ENCODE measurements at regions not wholly inside any gene's neighbourhood (a gene's known extent, or its start where the extent isn't known, plus 50 kb on each side); places are given as distances from the start of the nearest gene placed in this dataset.

DNA sequence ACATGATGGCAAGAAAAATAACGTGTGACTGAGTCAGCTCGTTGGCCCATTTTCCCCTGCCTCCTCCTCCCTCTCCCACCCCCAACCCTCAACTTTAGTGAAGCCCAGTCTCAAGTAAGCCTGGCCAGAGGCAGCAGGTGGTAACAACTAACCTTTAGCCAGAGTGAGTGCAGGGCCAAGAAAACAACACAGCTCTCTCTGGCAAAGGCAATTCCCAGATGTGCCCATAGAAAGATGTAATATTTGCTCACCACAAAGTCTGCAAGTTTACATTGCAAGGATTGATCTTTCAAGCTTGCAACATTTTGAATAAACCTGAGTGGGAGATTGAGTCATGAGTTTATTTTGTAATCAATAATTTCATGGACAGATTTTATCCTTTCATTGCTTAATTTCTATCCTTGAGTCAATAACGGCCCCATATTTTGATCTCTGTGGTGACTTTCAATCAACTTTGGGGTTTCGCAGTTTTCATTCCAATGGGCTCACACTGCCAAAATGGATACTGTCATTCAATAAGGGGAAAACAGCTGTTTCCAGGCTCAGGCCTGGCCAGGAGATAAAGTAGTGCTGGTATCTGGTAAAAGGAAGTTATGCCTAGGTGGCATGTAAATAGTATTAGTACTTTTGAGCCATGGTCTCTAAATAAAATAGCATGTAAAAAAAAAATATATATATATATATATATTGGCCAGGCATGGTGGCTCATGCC is 130.7 kb upstream of the TMEM164 start:
- 57% methylated on average over 4 of the region's 4 CpGs for WGBS (ENCODE audit: missing lambda C conversion rate)
- ChIA-PET POLR2A (no interaction called here), CTCF (interaction anchor here (1.0 to 2.5 kb wide), 5 partner anchors 11 to 170 kb away, joined by 3 to 10 read pairs (median 5); no protein-coding TSS in a partner anchor)
- no peak for TF ChIP-seq RNF2 (IDR thresholded peaks at IDR 0.05; ENCODE audit: borderline replicate concordance, low read depth)
- no peak for TF ChIP-seq HOXB5 (CRISPR knock-in tag; IDR thresholded peaks at IDR 0.05)
- TF ChIP-seq, protein P1, sequence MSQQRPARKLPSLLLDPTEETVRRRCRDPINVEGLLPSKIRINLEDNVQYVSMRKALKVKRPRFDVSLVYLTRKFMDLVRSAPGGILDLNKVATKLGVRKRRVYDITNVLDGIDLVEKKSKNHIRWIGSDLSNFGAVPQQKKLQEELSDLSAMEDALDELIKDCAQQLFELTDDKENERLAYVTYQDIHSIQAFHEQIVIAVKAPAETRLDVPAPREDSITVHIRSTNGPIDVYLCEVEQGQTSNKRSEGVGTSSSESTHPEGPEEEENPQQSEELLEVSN (IDR thresholded peaks at IDR 0.05; ENCODE audit: borderline replicate concordance, low read depth), result no peak
- TF ChIP-seq RAD21 (conservative IDR thresholded peaks at IDR 0.05 in 1 of 2, IDR thresholded peaks at IDR 0.05 in 1 of 2), result no peak
- TF ChIP-seq KDM1A (IDR thresholded peaks at IDR 0.05; ENCODE audit: low read depth), result no peak
- no peak for TF ChIP-seq TP53 (CRISPR knock-in tag; IDR thresholded peaks at IDR 0.05)
- no peak for TF ChIP-seq ZFP36 (IDR thresholded peaks at IDR 0.05; ENCODE audit: borderline replicate concordance, partially characterized antibody)
- no peak for TF ChIP-seq FOXS1 (CRISPR knock-in tag; IDR thresholded peaks at IDR 0.05)
- TF ChIP-seq EHMT2 (IDR thresholded peaks at IDR 0.05; ENCODE audit: low read depth), result no peak
- no peak for TF ChIP-seq PHF8 (IDR thresholded peaks at IDR 0.05; ENCODE audit: borderline replicate concordance, low read depth)
- no peak for TF ChIP-seq HDAC2 (IDR thresholded peaks at IDR 0.05)
- TF ChIP-seq HOXB13 (CRISPR knock-in tag; IDR thresholded peaks at IDR 0.05; ENCODE audit: low read depth), result no peak
- no peak for TF ChIP-seq ESRRA (IDR thresholded peaks at IDR 0.05; ENCODE audit: borderline replicate concordance, low read length)
- TF ChIP-seq MAFK (IDR thresholded peaks at IDR 0.05; ENCODE audit: partially characterized antibody), result no peak
- no peak for FAIRE-seq
- Histone ChIP-seq H3K27ac (no peak overlapping the region), H3K9me3 (no peaks in the 10 kb centered on the region), H3K4me2 (no peak overlapping the region), H3K4me3 (no peak overlapping the region), H3K4me1 (no peaks in the 10 kb centered on the region)
- DNase-seq (ENCODE audit: low read depth in 1 of 2, low spot score in 1 of 2), result no peak
- ATAC-seq, result no peak

DNA sequence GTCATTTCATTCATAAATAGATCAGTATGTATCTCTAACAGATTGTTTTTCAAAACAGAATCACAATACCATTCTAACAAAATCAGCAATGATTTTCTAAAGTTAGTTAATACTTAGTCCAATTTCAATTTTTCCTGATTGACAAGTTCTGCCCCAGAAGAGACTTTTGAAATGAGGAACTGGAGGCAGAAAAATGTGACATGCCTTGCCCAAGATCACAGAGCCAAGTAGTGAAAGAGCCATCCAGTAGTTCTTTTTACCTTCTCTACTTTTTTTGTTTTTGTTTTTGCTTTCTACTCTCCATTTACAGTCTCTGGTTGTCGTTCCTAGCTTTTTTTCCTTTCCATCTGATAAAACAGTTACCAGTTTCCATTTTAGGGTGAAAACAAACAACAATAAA is 129.3 kb upstream of the TMEM164 start:
- POLR2A ChIA-PET, result no interaction called here
- Histone ChIP-seq H3K4me1 (no peaks in the 10 kb centered on the region), H3K9me3 (no peaks in the 10 kb centered on the region), H3K4me3 (no peak overlapping the region), H3K27ac (no peak overlapping the region), H3K4me2 (peak overlapping the region; percentile 20; the same call in 1 of the 3 replicates)
- ATAC-seq (no peak), DNase-seq (ENCODE audit: low read depth in 1 of 2, low spot score in 1 of 2) (no peak), FAIRE-seq (no peak)
- 23% methylated on average over 1 of the region's 1 CpG for WGBS (ENCODE audit: missing lambda C conversion rate)
- TF ChIP-seq CBX8 (IDR thresholded peaks at IDR 0.05), result no peak
- no peak for TF ChIP-seq FOXS1 (CRISPR knock-in tag; IDR thresholded peaks at IDR 0.05)
- TF ChIP-seq FOSB (CRISPR knock-in tag; IDR thresholded peaks at IDR 0.05), result no peak
- TF ChIP-seq ZC3H11A (IDR thresholded peaks at IDR 0.05), result no peak
- TF ChIP-seq, protein P2, sequence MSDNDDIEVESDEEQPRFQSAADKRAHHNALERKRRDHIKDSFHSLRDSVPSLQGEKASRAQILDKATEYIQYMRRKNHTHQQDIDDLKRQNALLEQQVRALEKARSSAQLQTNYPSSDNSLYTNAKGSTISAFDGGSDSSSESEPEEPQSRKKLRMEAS (IDR thresholded peaks at IDR 0.05), result no peak
- no peak for TF ChIP-seq RNF2 (IDR thresholded peaks at IDR 0.05; ENCODE audit: borderline replicate concordance, low read depth)
- no peak for TF ChIP-seq RCOR1 (IDR thresholded peaks at IDR 0.05; ENCODE audit: low read depth, low read length)
- TF ChIP-seq CHD4 (IDR thresholded peaks at IDR 0.05; ENCODE audit: borderline replicate concordance), result no peak
- TF ChIP-seq SMC3 (IDR thresholded peaks at IDR 0.05), result no peak
- TF ChIP-seq FOSL2 (IDR thresholded peaks at IDR 0.05), result no peak
- TF ChIP-seq FOSL2 (CRISPR knock-in tag; IDR thresholded peaks at IDR 0.05), result no peak
- TF ChIP-seq, protein P3, sequence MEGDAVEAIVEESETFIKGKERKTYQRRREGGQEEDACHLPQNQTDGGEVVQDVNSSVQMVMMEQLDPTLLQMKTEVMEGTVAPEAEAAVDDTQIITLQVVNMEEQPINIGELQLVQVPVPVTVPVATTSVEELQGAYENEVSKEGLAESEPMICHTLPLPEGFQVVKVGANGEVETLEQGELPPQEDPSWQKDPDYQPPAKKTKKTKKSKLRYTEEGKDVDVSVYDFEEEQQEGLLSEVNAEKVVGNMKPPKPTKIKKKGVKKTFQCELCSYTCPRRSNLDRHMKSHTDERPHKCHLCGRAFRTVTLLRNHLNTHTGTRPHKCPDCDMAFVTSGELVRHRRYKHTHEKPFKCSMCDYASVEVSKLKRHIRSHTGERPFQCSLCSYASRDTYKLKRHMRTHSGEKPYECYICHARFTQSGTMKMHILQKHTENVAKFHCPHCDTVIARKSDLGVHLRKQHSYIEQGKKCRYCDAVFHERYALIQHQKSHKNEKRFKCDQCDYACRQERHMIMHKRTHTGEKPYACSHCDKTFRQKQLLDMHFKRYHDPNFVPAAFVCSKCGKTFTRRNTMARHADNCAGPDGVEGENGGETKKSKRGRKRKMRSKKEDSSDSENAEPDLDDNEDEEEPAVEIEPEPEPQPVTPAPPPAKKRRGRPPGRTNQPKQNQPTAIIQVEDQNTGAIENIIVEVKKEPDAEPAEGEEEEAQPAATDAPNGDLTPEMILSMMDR (IDR thresholded peaks at IDR 0.05), result no peak
- CTCF ChIA-PET, result interaction anchor here (1.7 kb wide), 1 partner anchor 17 kb away, joined by 6 read pairs; no protein-coding TSS in a partner anchor
